ENCODE measurements at regions not wholly inside any gene's neighbourhood (a gene's known extent, or its start where the extent isn't known, plus 50 kb on each side); places are given as distances from the start of the nearest gene placed in this dataset.
A peak's percentile ranks its signal among the peaks of the same experiment; 100 is the strongest.

GRCh38 chr18:76570856-76571255, 75.8 kb upstream of the ZNF516 start:
- no peak for DNase-seq (ENCODE audit: low spot score)

GRCh38 chr18:76569644-76570419, 74.8 kb upstream of the ZNF516 start:
- no peak for DNase-seq (ENCODE audit: low spot score)

GRCh38 chr18:76568731-76569130, 73.7 kb upstream of the ZNF516 start:
- no peak for DNase-seq (ENCODE audit: low spot score)

GRCh38 chr18:76567835-76568445, 72.9 kb upstream of the ZNF516 start:
- no peak for DNase-seq (ENCODE audit: low spot score)

GRCh38 chr18:76566987-76567386, 71.9 kb upstream of the ZNF516 start:
- DNase-seq (ENCODE audit: low spot score) = no peak

GRCh38 chr18:76565238-76566173, 70.5 kb upstream of the ZNF516 start:
- DNase-seq (ENCODE audit: low spot score) = peak; percentile 51

- peak; percentile 14 for DNase-seq (ENCODE audit: low spot score)
These were observed 69.7 kb upstream of the ZNF516 start for GRCh38 chr18:76564655-76565237.

GRCh38 chr18:76564117-76564516, 69.1 kb upstream of the ZNF516 start:
- no peak for DNase-seq (ENCODE audit: low spot score)

GRCh38 chr18:76562286-76563122, 67.5 kb upstream of the ZNF516 start:
- no peak for DNase-seq (ENCODE audit: low spot score)

GRCh38 chr18:76558881-76559667, 64.0 kb upstream of the ZNF516 start:
- DNase-seq (ENCODE audit: low spot score) = no peak

- DNase-seq (ENCODE audit: low spot score) = no peak
These were observed 62.1 kb upstream of the ZNF516 start for GRCh38 chr18:76557026-76557575.

GRCh38 chr18:76554547-76555222, 59.6 kb upstream of the ZNF516 start:
- no peak for DNase-seq (ENCODE audit: low spot score)

- no peak for DNase-seq (ENCODE audit: low spot score)
These were observed 58.9 kb upstream of the ZNF516 start for GRCh38 chr18:76553715-76554546.

- no peak for DNase-seq (ENCODE audit: low spot score)
These were observed 53.5 kb upstream of the ZNF516 start for GRCh38 chr18:76548541-76548940.

- no peak for DNase-seq (ENCODE audit: low spot score)
These were observed 52.3 kb upstream of the ZNF516 start for GRCh38 chr18:76547296-76547695.

GRCh38 chr18:76546436-76546835, 51.4 kb upstream of the ZNF516 start:
- no peak for DNase-seq (ENCODE audit: low spot score)

- DNase-seq (ENCODE audit: low spot score) = no peak
These were observed 51.0 kb upstream of the ZNF516 start for GRCh38 chr18:76546088-76546435.

GRCh38 chr18:76545433-76546087, 50.5 kb upstream of the ZNF516 start:
- DNase-seq (ENCODE audit: low spot score) = no peak
